Activated CD4-positive, alpha-beta T cell treated with anti-CD3 and anti-CD28 coated beads, Interleukin-2, Interleukin-6, amounts not matched to agents 100 ng/mL and 50 ng/mL, durations not matched to agents 16 hours and 8 hours (primary cell): ENCODE measurements at regions not wholly inside any gene's neighbourhood (a gene's known extent, or its start where the extent isn't known, plus 50 kb on each side); places are given as distances from the start of the nearest gene placed in this dataset.
"Not testable (repeated sequence)": the region's sequence is repeated elsewhere in the genome, so short reads cannot be mapped to it uniquely, and the experiment has no call there.

Source experiments
- DNase-seq: peaks from one replicate; pipeline ENCODE4 v3.0.0-alpha.2; 2020

DNA sequence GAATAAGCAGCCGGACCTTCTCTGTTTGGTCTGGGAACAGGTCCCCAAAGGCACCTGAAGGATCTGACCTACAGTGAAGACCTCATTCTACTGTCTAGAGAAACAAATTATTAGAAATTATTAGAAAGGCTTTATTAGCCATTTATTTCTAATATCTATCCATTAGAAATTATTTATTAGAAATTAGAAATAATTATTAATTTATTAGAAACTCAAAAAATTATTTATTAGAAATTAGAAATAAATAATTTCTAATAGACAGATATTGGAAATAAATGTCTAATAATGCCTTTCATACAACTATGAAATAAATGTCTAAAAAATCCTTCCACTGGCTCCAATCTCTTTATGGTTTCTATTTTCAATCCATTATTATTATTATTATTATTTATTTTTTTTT, 285.7 kb upstream of the ERCC4 start:
- no peak for DNase-seq

DNA sequence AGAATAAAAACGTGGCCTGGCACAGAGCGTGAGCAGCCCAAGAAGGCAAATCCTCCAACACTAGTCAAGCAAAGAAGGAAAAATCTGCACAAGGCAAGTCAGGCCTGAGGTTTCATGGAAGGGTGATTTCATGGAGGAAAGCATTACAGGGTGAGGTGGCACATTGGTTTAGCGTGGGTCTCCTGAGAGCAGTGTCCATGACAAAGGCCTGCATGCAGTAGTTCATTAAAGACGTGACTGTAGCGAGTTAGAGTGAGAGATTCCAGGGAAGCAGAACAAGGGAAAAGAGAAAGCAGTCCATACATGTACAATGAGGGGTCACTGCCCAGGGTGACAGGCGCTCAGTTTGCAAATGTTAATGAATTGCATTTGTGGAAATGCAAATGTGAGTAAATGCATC, 285.0 kb upstream of the ERCC4 start:
- no peak for DNase-seq

DNA sequence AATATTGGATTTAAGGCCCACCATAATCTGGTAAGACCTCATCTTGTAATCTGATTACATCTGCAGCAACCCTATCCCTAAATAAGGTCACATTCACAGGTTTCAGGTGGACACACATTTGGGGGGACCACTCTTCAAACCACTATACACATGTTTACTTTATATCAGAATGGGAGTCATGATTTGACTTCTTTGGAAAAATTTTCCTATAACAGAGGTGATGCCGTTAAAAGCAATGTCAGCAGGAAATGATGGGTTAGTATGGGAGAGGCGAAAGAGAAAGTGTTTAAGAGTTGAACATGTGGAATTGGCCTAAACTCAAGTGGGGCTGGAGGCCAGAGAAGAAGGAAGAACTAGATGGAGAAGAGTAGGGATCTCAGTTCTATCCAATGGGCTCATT, 281.7 kb upstream of the ERCC4 start:
- no peak for DNase-seq

GRCh38 chr16:13643412-13643811, 276.5 kb upstream of the ERCC4 start:
- no peak for DNase-seq

- DNase-seq, result no peak
Observed at GRCh38 chr16:13645601-13646245, 274.2 kb upstream of the ERCC4 start.

- no peak for DNase-seq
Observed at GRCh38 chr16:13660807-13661206, 259.1 kb upstream of the ERCC4 start.

DNA sequence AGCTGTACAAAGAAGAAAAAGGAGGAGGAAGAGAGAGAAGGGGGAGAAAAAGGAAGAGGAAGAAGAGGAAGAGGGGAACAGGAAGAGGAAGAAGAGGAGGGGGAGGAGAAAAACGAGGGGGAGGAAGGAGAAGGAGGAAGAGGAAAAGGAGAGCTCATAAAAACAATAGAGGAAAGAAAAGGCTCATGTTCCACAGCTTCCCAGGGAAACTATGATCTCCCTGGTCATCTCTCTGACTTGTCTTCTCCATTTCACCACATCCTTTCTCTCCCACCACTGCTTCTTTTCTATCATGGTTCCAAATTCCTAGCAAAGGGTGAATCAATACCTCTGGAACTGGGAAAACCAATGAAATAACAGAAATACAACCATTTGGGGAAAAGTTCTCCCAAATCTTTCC, 254.1 kb upstream of the ERCC4 start:
- DNase-seq, result no peak

DNA sequence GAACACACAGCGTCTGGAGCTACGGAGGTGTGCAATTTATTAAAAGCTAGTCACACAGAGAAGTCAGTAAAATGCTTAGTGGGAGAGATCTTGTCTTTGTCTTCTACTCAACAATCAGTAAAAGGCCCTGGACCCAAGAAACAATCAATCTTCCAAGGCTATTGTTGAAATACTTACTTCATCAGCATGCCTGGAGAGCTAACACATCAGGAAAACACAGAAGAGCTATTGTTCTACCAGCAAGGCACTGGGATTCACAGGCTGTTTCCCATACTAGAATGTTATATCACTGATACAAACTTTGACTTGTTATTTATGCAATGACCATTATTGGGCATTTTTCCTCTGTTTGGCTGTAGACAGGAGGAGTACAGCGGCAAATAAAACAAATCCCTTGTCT, 247.8 kb upstream of the ERCC4 start:
- DNase-seq, result no peak

- no peak for DNase-seq
Observed at GRCh38 chr16:13680021-13680889, 239.7 kb upstream of the ERCC4 start.

GRCh38 chr16:13684819-13685563, 235.0 kb upstream of the ERCC4 start:
- no peak for DNase-seq

DNA sequence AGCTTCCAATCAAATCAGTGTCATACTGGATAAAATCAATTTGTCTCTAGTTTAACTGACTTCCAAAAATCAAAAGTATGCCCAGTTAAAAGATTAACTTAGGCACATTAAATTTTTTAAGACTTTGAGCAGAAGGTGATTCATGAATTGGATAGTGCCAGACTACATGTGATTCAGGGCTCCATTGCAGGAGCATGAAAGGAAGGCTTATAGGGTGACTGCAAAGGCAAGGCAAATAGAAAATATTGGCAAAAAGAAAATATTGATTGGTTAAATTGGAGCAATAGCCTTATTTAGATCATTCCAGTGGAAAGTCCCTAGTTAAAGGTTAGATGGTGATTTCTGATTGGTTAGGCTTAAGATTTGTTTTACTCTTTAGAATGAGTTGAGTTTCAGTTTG, 223.9 kb upstream of the ERCC4 start:
- DNase-seq, result no peak

- DNase-seq, result no peak
Observed at GRCh38 chr16:13697013-13697412, 222.9 kb upstream of the ERCC4 start.

GRCh38 chr16:13697568-13697967, 222.4 kb upstream of the ERCC4 start:
- no peak for DNase-seq

DNA sequence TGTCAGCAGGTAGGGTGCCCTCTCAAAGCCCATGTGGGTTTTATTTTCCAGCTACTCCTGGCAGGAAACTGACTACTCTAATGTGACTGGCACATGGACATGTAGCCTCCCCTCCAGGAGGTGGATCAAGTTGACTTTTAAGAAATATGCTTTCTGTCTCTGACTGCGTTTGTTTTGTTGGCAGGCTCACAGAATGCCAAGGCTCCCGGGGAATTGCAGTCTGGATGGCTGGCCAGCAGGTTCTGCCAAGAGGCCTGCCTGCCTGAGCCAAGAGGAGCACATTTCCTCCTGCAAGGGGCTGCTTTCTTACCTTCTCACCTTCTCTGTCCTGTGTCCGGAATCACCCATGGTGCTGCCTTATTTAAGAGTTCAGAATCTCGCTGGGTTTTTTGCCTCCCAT, 217.3 kb upstream of the ERCC4 start:
- DNase-seq, result no peak

DNA sequence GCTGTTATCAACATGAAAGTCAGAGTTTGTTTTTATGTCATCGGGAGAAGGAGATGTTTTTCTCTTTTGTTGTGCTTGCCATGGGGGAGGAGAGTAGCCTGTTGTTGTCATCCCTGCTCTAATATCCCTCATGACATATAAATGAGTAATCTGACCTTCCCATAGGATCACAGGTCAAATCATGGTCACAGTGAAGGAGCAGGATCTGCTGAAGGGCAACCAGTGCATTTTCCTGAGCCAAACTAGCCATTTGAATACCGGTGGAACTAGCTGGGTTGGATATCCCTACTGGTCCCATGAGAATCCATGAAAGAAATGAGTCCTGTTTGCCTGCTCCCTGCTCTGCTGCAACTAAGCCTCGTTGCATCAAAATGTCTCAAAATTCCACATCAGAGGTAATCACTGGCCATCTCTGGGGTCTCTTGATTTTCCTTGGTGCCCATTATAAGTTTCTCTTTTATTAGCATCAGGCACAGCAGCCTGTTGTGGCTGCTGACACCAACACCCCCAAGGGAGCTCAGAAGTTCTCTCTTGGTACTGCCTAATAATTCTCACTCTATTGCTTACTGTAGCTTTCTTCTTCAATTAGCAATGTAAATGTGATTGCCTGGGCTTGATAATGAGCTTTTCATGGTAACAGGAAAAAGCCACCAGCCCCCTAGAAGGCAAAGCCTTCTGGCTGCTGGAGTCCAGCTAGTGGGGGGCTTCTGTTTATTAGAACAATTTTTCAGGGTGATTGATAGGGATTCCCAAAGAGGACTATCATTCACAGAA, 211.4 kb upstream of the ERCC4 start:
- DNase-seq, result no peak

GRCh38 chr16:13718748-13719147, 201.2 kb upstream of the ERCC4 start:
- DNase-seq, result no peak

- DNase-seq, result no peak
Observed at GRCh38 chr16:13727943-13728342, 192.0 kb upstream of the ERCC4 start.

DNA sequence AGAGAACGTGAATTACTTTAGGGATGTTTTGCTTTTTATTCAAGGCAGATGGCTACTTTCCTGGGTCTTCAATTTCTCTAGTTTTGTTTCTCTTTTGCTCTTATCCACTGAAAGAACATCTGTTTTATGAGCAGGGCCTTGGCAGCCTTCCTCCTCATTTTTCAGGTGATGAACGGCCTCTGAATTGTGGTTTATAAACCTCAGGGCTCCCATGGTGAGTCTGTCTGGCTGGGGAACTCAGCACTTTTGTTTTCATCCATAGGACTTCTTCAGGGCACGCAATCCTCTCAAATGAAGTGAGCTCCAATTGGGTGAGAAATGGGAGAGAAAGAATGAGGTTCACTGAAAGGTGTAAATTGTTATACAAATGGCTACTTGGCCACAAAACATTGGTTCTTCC, 186.4 kb upstream of the ERCC4 start:
- no peak for DNase-seq

DNA sequence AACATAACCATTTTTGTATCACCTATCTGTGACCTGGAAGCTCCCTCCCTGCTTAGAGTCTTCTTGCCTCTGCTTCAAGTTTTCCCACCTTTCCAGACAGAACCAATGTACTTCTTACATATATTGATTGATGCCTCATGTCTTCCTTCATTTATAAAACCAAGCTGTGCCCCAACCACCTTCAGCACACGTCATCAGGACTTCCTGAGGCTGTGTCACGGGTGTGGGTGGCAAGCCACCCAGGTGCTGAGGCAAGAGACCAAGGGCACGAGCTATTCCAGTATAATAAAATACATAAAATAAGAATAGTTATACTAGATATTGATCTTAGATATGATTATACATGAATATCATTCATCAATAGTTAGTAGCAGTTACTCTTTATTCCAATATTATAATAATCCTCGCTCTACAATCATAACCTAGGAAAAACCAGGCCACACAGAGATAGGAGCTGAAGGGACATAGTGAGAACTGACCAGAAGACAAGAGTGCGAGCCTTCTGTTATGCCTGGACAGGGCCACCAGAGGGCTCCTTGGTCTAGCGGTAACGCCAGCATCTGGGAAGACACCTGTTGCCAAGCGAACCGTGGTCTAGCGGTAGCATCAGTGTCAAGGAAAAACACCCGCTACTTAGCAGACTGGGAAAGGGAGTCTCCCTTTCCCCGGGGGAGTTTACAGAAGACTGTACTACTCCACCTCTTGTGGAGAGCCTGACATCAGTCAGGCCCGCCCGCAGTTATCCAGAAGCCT, 180.2 kb upstream of the ERCC4 start:
- DNase-seq, result not testable (repeated sequence)

- no peak for DNase-seq
Observed at GRCh38 chr16:13742928-13743327, 177.0 kb upstream of the ERCC4 start.

GRCh38 chr16:13743571-13743970, 176.4 kb upstream of the ERCC4 start:
- no peak for DNase-seq

- no peak for DNase-seq
Observed at GRCh38 chr16:13756411-13757140, 163.4 kb upstream of the ERCC4 start.
